ACHN (cell line): ENCODE measurements at regions not wholly inside any gene's neighbourhood (a gene's known extent, or its start where the extent isn't known, plus 50 kb on each side); places are given as distances from the start of the nearest gene placed in this dataset.
A peak's percentile ranks its signal among the peaks of the same experiment; 100 is the strongest.
"Not testable (repeated sequence)": the region's sequence is repeated elsewhere in the genome, so short reads cannot be mapped to it uniquely, and the experiment has no call there.

ENCODE experiments used
- DNase-seq: peaks from one replicate; pipeline ENCODE4 v3.0.0-alpha.2; 2015
- in situ Hi-C: cut with HindIII; loops from 2 replicates; pipeline ENCODE4 v1.10.0; 2017; ENCODE audit warnings: low sequenced_read_pairs, low pct_ligation_motif_present, low pct_unique_long_range_greater_than_20kb

DNA sequence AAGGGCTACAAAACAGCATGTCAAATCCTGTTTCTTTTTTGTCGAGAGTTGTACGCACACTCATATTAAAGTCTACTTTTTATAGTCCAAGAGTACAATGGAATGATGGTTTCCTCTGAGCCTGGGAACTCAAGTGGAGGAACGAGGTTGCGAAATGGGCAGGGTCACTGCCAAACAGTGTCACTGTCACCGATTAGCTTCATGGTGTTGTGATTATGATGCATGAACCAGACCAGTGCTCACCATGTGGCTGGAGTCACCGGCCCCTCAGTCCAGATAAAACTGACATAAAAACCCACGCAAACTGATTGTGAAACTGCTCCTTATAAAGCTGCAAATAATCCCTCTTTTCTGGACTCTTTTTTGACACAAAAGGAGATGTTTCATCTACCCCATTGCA is 122.0 kb downstream of the COPS8 start:
- DNase-seq = no peak
- in situ Hi-C loops = no loop called here

DNA sequence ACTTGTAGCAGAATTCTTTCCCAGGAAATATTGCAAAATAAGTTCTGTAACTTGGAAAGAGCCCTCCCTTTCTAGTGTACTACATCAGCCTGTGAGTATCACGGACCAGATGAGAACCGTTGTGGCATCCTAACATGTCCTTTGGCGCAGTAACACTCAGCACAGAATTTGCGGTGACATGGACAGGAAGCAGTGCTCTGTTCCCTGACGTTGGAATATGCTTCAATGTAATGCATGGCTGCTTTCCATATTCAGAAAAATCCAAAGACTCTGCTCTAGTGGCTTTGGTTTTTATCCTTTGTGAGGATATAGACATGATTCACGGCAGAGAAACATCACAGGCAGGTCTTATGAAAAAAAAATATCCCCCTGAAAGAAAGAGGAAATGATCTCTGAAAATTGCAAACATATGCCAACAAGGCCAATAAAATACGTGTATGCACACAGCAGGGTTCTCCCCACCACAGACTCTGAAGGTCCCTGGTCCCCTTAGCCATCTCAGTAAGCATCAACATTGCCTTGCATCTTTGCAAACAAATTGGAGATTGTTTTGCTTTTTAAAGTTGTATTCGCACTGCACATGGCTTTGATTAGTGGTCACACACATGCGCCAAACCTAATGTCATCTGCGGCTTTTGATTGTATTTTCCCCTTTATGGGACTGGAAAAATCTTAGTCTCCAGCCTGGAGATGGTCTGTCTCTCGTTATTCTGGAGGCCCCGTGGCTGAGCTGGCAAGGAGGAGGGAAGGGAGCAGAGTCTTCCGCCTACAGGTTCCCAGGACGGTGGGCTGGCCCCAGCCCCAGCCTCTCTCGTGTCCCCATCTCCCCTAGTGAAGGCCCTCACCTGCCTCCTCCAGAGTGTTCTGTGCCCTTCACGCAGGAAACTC is 122.9 kb downstream of the COPS8 start:
- DNase-seq = no peak
- in situ Hi-C loops = no loop called here

DNA sequence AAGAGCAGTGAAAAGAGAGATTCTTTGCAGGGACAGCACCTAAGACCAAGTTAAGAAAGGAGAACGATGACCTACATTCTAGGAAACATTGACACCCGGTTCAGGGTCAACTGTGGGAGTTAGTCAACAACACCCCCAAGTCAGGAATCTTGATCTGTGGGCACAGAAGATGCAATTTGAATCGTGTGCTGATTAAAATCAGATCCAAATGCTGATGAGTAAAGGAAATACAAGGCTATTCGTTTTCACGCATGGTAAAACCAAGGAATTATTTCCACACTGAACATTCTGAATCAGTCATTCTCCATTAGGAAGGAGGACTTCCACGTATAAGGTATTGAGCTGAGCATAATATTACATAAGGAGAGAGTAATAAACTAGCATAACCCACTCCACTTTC is 124.2 kb downstream of the COPS8 start:
- in situ Hi-C loops = no loop called here
- no peak for DNase-seq

DNA sequence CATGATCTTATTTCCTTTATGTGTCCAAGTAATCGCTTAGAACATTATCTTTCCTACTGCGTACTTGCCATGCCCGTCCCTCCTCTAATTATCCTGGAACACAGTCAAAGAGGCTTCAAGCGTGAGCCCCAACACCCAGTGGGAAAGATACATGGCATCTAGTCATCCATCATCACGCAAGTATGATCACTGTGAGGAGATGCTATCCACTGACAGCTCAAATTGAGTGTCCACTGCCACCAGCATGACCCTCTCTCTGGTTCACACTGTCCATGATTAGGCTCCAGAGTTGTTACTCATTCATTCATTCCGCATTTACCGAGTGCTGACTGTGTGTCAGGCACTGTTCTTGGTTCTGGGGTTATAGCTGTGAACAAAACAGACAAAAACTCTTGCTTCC is 124.6 kb downstream of the COPS8 start:
- DNase-seq = no peak
- in situ Hi-C loops = no loop called here

DNA sequence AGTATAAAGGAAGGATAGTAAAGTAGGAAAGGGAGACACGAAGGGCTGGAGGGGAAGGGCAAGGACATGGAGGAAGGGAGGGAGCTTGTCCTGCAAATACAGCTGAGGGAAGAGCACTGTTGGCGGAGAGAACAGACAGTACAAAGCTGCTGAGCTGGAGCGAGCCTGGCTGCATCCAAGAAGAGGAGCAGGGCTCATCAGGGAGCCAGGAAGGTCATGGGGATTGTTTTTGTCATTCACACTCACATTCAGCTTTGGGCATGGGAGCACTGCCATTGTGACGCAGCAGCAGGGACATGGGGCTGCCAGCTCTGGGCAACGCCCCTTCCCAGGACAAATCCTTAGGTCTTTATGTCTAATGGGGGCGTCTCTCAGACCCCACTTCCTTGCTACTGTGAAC is 125.1 kb downstream of the COPS8 start:
- in situ Hi-C loops = no loop called here
- DNase-seq = no peak

DNA sequence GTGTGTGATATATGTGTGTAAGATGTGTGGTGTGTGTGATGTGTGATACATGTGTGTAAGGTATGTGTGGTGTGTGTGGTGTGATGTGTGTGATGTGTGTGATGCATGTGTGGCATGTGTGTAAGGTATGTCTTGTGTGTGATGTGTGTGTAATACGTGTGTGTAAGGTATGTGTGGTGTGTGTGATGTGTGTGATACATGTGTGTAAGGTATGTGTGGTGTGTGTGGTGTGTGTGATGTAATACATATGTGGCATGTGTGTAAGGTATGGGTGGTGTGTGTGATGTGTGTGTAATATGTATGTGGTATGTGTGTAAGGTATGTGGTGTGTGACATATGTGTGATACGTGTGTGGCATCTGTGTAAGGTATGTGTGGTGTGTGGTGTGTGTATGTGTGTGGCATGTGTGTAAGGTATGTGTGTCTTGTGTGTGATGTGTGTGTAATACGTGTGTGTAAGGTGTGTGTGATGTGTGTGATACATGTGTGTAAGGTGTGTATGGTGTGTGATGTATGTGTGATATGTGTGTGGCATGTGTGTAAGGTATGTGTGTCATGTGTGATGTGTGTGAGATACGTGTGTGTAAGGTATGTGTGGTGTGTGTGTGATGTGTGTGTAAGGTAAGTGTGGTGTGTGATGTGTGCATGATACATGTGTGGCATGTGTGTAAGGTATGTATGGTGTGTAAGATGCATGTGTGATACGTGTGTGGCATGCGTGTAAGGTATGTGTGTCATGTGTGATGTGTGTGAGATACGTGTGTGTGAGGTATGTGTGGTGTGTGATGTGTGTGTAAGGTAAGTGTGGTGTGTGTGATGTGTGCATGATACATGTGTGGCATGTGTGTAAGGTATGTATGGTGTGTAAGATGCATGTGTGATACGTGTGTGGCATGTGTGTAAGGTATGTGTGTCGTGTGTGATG is 126.9 kb downstream of the COPS8 start:
- in situ Hi-C loops, DNase-seq: not testable (repeated sequence)

DNA sequence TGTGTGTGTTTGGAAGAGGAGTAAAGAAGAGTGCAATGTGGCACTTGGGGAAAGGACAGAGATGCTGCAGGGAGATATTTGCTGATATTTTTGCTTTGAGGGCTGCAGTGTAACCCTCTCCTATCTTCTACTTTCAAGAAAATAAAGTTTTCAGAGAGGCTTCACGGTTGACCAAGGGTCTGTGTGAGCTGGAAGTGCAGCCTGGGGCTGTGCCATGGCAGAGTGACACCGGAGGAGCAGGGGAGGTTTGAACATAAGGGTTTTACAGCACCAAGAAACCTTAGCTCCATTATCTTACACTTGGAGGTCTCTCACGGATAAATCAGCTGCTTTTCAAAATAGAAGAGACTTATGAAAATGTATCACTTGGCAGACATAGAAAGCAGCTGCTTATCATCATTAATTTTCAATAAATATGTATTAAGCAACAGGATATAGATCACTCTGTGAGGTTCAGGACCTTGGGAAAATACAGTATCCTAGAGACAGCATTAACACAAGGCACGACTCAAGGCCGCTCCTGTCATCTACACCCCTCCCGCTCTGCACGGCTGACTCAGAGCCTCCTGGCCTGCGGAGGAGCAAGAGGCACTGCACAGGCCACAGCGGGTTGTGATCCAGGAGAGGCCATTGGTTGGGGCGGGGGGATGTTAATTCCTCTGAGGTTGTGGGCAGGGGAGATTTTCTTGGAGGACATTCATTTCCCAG is 127.8 kb downstream of the COPS8 start:
- in situ Hi-C loops = no loop called here
- DNase-seq = no peak

DNA sequence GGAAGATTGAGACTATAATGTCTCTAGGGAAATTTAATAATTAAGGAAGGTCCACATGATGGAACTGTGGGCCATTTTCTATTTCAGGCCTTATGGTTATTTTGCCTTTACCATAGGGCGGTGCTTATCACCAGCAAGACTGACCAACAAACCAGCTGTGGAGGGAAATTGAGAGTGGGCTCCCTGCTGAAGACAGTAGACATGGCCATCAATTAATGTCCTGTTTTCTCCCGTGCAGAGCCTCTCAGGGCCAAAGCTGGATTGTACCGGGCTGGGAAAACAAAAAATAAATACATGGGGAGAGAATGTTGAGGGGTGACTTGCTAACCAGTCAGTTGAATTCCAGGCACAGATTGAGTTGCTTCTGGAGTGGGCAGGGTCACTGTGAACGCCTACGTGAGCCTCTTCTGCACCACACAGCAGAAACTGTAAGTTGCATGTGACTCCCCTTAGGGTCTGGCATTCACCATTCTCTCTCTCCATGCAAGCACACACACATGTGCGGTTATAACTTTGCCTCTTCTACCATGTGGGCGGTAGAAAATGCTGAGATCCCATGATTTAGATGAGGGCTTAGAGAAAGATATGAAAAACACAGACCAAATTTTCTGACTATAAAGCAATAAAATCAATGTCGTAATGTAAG is 128.5 kb downstream of the COPS8 start:
- in situ Hi-C loops = no loop called here

DNA sequence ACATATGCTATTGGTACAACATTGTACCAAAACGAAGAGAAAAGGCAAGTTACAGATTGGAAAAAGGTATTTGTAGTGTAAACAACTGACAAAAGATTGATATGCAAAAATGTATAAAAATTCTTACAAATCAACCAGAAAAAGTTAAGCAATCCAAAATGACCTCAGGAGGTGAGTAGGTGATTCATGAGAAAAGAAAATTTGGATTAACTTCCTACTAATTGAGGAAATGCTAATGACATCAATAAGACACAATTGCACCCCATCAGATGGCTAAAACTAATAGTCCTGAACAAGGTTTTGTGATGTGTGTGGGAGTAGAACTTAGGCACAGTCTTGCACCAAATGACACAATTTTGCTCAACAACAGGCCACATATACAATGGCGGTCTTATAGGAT is 129.3 kb downstream of the COPS8 start:
- no peak for DNase-seq
- in situ Hi-C loops = no loop called here

More for the DNA sequence above, 128.5 kb downstream of the COPS8 start:
- no peak for DNase-seq

DNA sequence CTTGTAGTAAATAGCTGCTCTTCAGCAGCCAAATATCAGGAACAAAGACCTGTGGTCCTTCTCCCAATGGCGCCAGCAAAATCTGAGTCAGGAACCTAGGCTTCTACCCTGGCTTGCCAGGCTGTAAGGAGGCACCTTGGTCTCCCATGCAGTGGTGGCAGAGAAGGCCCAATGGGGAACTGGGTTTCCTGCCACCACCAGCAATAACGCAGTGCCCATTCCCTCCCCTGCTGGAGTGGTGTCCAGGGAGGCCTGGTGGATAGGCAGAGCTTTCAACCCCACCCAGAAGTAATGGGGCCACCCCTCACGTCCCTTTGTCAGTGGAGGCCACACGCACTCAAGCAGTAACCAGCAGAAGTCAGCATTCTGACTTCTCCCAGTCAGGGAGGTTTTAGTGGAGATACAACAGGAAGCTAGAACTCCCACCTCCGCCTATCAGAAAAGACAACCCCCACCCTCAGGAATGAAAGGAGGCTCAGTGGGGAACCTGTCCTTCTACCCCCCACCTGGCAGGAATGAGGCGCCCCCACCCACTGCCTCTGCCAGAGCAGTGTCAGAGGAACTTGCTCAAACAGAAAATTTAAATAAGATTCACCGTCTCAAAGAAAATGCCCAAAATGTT is 132.4 kb downstream of the COPS8 start:
- DNase-seq = no peak
- in situ Hi-C loops = no loop called here

DNA sequence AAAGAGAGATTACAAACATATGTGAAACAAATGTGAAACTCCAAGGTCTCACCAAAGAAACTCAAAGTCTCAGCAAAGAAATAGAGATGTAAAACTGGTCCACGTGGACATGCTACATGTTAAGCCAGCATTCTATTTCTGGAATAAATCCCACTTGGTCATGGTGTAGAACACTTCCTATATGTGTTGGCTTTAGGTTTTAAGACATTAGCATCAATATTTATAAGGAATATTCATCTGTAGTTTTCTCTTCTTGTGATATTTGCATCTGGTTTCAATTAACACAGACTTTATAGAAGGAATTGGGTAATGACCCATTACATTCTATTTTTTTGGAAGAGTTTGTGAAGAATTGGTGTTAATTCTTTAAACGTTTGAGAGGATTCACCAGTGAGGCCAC is 133.1 kb downstream of the COPS8 start:
- in situ Hi-C loops = no loop called here
- DNase-seq = no peak

DNA sequence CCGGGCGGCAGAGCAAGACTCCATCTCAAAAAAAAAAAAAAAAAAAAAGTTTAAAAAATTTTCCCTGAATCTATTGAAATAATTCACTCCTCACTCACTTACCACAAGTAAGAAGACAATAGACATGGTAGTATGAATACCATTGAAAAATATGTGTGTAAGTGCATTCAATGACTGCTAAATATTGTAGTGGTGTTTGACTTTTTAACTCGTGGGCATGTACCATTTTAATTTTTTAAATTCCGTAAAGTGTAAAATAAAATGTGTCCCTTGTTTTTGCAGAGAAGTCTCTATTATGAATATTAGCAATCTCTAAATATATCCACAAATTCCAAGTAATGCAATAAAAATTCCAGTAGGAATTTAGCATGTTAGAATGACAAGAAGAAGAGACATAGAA is 134.1 kb downstream of the COPS8 start:
- in situ Hi-C loops = no loop called here
- DNase-seq = no peak

DNA sequence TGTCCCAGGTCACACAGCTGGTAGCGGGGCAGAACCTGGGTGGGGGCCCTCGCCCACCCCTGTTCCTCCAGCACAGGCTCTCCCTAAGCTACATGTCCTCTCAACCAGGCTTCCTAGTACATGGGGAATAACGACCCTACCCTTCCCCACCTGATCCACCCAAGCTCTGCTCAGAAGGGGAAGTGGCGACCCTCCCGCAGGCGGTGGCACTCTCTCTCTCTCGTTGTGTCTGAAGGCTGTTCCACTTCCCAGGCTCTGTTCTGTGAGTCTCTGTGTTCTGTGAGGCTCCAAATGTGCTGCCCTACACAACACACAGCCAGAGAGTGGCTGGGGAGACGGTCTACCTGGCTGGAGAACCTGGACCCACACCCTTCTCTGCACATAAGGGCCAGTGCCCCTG is 135.8 kb downstream of the COPS8 start:
- in situ Hi-C loops = no loop called here
- DNase-seq = peak; percentile 18

DNA sequence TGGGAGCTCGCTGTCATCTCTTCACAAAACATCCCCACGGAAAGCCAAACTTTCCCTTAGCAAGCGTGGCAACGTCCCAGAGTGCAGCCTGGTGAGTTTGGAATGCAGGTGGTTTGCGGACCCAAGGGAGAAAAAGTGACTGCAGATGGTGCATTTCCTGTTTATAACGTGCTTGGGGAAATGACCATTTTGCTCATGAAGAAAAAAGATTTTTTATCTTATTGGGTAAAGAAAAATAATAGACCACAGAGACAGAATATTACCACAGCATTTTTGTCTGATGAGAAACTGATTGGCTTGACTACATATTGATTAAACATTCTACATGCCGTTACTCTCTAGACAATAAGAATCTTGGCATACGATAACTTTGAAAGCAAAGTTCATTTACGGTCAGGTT is 136.5 kb downstream of the COPS8 start:
- DNase-seq = peak; percentile 91
- in situ Hi-C loops = no loop called here

DNA sequence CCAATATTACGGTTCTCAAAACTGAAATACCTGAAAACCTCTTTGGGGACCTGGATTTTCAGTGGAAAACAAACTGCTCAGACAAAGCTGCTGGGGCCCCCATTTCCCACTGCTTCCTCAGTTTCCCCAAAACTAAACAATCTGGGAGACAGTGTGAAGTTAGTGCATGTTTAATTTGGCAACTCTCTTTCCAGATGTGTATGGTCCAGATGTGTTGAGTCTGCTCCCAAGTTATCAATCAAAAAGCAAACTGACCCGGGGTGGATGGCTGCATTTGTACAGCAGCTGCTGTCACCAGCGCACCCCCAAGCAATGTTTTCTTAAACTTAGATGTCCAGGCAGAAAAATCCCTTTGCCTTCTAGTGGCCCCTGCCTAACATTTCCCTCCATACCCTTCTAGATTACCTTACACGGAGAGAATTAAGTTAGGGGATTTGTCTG is 136.9 kb downstream of the COPS8 start:
- in situ Hi-C loops = no loop called here
- DNase-seq = peak; percentile 41

DNA sequence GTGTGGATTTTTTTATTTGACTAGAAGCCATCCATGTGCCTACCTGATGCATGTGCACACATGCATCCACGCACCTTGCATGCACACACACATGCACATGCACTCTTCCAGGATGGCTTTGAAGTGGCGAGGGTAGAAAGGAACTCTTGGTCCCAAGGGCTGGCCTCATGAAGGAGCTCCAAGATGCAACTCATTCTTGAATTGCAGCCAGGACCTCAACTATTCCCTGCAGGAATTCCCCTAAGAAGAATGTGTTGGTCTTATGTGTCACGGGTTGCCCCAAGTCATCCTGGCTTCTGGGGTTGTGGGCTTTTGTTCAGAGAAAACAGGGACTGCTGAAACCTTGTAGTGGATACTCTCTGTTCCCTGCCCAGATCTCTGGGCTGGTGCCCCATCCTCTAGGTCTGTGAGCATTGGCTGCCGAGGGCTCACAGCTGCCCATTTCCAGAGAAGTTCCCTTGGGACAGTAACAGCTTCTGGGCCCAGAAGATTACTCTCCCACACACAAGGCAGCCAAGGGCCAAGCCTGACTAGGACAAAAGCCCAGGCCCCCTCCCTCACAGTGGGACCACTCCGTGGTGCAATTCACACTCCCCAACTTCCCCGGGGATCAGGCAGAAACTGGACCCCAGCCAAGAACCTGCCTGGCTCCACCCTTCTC is 137.6 kb downstream of the COPS8 start:
- in situ Hi-C loops = no loop called here
- peak; percentile 99 for DNase-seq

DNA sequence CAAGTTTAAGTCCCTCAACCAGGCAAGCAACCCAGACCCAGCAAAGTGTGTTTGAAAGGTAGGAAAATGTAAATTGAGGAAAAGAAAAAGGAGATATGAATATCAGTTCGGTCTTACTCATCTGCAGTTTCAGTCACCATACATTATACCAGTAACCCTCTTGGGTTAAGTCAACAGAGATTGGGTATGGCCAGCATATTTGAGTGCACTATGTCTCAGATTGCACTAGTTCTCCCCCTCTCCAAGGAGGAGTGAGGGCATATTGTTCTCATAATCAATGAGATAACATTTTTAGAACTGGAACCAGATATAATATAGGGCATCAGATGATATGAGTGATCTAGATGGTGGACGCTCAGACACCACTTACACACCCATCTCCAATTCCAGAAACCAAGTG is 141.5 kb downstream of the COPS8 start:
- DNase-seq = no peak
- in situ Hi-C loops = no loop called here
